ENCODE measurements at regions not wholly inside any gene's neighbourhood (a gene's known extent, or its start where the extent isn't known, plus 50 kb on each side); places are given as distances from the start of the nearest gene placed in this dataset.

DNA sequence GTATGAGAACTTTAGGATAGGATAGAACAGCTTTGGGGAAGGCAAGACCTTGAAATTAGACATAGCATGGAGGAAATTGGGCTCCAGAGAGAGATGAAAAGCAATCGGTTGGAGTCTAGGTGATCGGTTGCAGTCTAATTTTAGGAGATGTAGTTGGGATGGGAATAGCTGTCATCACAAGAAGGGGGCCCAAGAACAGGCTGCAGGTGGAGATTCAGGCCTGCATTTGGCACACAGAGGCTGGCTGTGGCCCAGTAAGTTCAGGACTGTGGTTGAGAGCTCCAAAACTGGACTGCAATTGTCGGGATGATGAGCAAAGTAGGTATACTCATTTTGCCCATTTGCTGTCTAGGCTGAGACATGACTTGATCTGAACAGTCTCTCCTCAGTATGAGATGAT lies 301.3 kb upstream of the B3GALT2 start:
- no peak for DNase-seq (ENCODE audit: low read depth)
- TF ChIP-seq, protein P1, sequence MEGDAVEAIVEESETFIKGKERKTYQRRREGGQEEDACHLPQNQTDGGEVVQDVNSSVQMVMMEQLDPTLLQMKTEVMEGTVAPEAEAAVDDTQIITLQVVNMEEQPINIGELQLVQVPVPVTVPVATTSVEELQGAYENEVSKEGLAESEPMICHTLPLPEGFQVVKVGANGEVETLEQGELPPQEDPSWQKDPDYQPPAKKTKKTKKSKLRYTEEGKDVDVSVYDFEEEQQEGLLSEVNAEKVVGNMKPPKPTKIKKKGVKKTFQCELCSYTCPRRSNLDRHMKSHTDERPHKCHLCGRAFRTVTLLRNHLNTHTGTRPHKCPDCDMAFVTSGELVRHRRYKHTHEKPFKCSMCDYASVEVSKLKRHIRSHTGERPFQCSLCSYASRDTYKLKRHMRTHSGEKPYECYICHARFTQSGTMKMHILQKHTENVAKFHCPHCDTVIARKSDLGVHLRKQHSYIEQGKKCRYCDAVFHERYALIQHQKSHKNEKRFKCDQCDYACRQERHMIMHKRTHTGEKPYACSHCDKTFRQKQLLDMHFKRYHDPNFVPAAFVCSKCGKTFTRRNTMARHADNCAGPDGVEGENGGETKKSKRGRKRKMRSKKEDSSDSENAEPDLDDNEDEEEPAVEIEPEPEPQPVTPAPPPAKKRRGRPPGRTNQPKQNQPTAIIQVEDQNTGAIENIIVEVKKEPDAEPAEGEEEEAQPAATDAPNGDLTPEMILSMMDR (conservative IDR thresholded peaks at IDR 0.05; ENCODE audit: low read depth, low read length) = no peak
- no peak overlapping the region for H3K4me3 ChIP-seq (ENCODE audit: low read depth, low read length)

DNA sequence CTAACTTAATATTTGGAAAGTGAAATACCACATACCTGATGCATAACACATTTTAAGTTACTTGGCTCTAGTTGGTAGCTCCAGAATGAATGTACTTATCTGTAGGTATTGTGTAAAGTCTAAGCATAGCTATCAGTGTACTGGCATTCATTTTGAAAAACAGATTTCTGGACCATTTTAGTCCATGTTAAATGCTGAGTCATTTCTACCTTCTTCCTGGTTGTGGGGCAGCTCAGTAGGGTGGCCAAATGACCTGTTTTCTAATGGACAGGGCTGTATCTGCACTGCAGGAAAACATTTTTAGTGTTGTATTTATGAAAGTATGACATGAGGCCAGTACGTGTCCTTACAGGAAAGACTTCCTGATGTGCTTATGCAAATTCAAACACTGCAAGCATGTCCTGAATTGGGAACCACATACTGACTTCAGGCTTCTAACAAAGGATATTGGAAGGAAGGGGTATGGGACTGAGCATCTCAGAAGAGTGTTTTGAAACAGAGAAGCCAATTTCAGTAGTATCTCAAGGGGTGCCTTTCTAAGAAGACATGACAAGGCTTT lies 300.3 kb upstream of the B3GALT2 start:
- no peak for DNase-seq (ENCODE audit: low read depth)
- TF ChIP-seq, protein P1 (conservative IDR thresholded peaks at IDR 0.05; ENCODE audit: low read depth, low read length) = no peak
- no peak overlapping the region for H3K4me3 ChIP-seq (ENCODE audit: low read depth, low read length)

DNA sequence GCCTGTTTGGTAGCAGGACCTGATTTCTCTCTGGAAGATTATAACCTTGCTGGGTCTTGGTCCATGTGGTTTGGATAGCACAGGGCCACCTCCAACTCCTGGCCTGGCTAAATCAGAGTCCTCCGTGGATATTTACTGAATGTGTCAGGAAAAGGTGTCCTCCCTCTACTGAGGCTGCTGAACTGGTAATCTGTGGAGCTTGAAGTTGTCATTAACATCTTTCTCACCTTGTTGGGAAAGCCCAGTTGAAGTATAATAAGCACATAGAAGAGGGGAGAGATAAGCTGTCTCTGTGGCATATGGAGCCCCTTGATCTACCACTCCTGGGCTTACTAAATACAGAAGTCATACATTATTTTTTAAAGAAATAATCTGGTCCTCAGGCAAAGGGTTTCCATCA lies 294.3 kb upstream of the B3GALT2 start:
- TF ChIP-seq, protein P1 (conservative IDR thresholded peaks at IDR 0.05; ENCODE audit: low read depth, low read length) = no peak
- no peak for DNase-seq (ENCODE audit: low read depth)
- H3K4me3 ChIP-seq (ENCODE audit: low read depth, low read length) = no peak overlapping the region

DNA sequence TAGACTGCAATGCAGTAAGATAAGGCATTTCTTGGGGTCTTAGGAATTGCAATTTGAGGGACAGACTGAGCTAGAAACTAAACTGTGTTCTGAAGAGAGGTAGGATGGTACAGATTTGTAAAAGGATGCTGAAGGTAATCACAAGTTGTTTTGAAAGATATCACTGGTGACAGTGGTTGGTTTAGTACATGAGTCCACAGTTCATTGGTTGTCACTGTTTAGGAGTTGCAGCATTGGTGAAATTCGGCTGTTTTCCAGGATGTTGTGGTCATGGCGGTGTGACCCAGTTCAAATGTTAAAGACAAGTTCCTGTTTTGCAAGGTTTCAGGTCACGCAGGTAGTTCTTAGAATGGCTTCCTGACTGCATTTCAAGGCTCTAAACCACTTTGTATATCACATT lies 292.8 kb upstream of the B3GALT2 start:
- no peak for DNase-seq (ENCODE audit: low read depth)
- H3K4me3 ChIP-seq (ENCODE audit: low read depth, low read length) = no peak overlapping the region
- TF ChIP-seq, protein P1 (conservative IDR thresholded peaks at IDR 0.05; ENCODE audit: low read depth, low read length) = no peak

DNA sequence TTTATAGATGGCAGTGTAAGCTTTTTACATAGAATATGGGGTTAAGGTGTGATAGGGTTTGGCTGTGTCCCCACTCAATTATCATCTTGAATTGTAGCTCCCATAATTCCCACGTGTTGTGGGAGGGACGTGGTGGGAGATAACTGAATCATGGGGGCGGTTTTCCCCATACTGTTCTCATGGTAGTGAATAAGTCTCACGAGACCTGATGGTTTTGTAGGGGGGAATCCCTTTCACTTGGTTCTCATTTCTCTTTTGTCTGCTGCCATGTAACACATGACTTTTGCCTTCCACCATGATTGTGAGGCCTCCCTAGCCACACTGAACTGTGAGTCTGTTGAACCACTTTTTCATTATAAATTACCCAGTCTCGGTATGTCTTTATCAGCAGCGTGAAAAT lies 290.3 kb upstream of the B3GALT2 start:
- H3K4me3 ChIP-seq (ENCODE audit: low read depth, low read length) = no peak overlapping the region
- DNase-seq (ENCODE audit: low read depth) = no peak
- TF ChIP-seq, protein P1 (conservative IDR thresholded peaks at IDR 0.05; ENCODE audit: low read depth, low read length) = no peak

DNA sequence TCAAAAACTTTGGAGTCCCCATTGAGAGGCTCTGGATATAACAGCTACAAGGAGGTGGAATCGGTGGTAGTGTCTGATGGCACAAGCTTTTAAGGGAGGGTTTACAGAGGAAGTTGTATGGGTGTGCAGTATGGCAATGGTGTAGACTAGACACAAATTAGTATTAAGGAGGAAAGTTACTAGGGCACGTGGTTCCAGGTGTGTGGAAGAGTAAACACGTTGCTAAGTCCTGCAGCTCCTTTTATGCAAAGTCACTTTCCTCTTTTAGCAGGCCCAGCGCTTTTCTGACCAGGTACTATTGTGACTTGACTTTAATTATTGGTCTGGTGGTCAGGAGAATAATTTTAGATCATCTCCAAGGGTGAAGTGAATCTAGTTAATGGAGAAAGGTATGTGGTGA lies 287.5 kb upstream of the B3GALT2 start:
- TF ChIP-seq, protein P1 (conservative IDR thresholded peaks at IDR 0.05; ENCODE audit: low read depth, low read length) = no peak
- no peak for DNase-seq (ENCODE audit: low read depth)
- H3K4me3 ChIP-seq (ENCODE audit: low read depth, low read length) = no peak overlapping the region

DNA sequence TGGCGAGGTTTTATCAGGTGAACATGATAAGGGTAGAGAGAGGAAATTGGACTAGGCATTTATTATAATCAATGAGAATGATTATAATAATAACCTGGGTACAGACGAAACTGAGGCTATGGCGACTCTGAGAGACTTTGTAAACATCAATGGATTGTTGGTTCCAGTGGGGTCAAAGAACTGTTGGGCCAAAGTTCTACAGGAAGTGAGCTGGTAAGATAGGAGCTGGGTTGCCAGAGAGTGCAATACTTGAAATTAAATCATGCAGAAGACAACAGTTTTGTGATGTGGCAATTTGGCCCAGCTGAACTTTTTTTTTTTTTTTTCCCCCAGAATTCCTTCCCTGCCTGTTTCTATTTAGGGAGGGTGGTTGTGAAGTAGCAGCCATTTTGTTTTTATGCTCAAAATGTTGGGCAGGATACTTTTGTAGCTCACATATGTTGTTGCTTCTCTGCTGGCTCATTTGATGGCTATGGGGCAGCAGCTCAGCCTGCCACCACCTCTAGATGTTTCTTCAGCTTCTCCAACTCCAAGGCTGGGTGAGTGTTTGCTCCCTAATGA lies 286.5 kb upstream of the B3GALT2 start:
- H3K4me3 ChIP-seq (ENCODE audit: low read depth, low read length) = no peak overlapping the region
- DNase-seq (ENCODE audit: low read depth) = no peak
- TF ChIP-seq, protein P1 (conservative IDR thresholded peaks at IDR 0.05; ENCODE audit: low read depth, low read length) = no peak

Measured in epithelial cell of proximal tubule (primary cell).